OCI-LY1 (cell line): ENCODE measurements at regions not wholly inside any gene's neighbourhood (a gene's known extent, or its start where the extent isn't known, plus 50 kb on each side); places are given as distances from the start of the nearest gene placed in this dataset.

Experiments
- H2AFZ ChIP-seq: fragments of 200-600 bp; sonication (generic), shearing (Covaris generic); 2 replicates; pipeline ENCODE4 v1.6.0; 2014; ENCODE audit warnings: antibody characterized with exemption, mild to moderate bottlenecking, low read length
- H3F3A ChIP-seq: fragments of 200-600 bp; sonication (generic), shearing (Covaris generic); 2 replicates; pipeline ENCODE4 v1.6.0; 2014; ENCODE audit warnings: mild to moderate bottlenecking, antibody characterized with exemption, low read length, moderate library complexity; ENCODE audit not compliant: insufficient read depth
- H3K27ac ChIP-seq: fragments of 200-600 bp; sonication (generic); 2 replicates; pipeline ENCODE4 v1.5.1; 2014; ENCODE audit warnings: low read length, mixed run types, mild to moderate bottlenecking, low read depth; ENCODE audit not compliant: poor library complexity, severe bottlenecking
- H3K27me3 ChIP-seq: fragments of 200-600 bp; sonication (generic); 2 replicates; pipeline ENCODE4 v1.6.0; 2014; ENCODE audit warnings: antibody characterized with exemption, mild to moderate bottlenecking, low read length, moderate library complexity; ENCODE audit not compliant: insufficient read depth
- H3K36me3 ChIP-seq: fragments of 200-600 bp; sonication (generic); 2 replicates; pipeline ENCODE4 v1.6.1; 2014; ENCODE audit warnings: mild to moderate bottlenecking, antibody characterized with exemption, low read length, moderate library complexity, mixed read lengths; ENCODE audit not compliant: insufficient read depth
- H3K4me1 ChIP-seq: fragments of 200-600 bp; sonication (generic); 2 replicates; pipeline ENCODE4 v1.5.1; 2014; ENCODE audit warnings: mild to moderate bottlenecking, low read length, moderate library complexity; ENCODE audit not compliant: insufficient read depth, severe bottlenecking
- H3K4me2 ChIP-seq: fragments of 200-600 bp; sonication (generic), shearing (Covaris generic); 2 replicates; pipeline ENCODE4 v1.6.1; 2014; ENCODE audit warnings: low read length
- H3K4me3 ChIP-seq: fragments of 200-600 bp; sonication (generic); 2 replicates; pipeline ENCODE4 v1.5.1; 2014; ENCODE audit warnings: low read length, low read depth, mild to moderate bottlenecking, mixed read lengths; ENCODE audit not compliant: poor library complexity, severe bottlenecking
- H3K79me2 ChIP-seq: fragments of 200-600 bp; shearing (Covaris generic); 2 replicates; pipeline ENCODE4 v1.6.1; 2016; ENCODE audit warnings: mixed run types, low read length, mixed read lengths; ENCODE audit not compliant: insufficient read depth
- H3K9ac ChIP-seq: fragments of 200-600 bp; sonication (generic), shearing (Covaris generic); 2 replicates; pipeline ENCODE4 v1.6.1; 2014; ENCODE audit warnings: mild to moderate bottlenecking, low read length, mixed read lengths
- H3K9me2 ChIP-seq: fragments of 200-600 bp; sonication (generic), shearing (Covaris generic); 2 replicates; pipeline ENCODE4 v1.6.1; 2014; ENCODE audit warnings: low read depth, mild to moderate bottlenecking, low read length, mixed read lengths
- H3K9me3 ChIP-seq: fragments of 200-600 bp; shearing (Covaris generic); 2 replicates; pipeline ENCODE4 v1.6.1; 2014; ENCODE audit warnings: low read length, mixed read lengths
- H4K20me1 ChIP-seq: fragments of 200-600 bp; sonication (generic), shearing (Covaris generic); 2 replicates; pipeline ENCODE4 v1.6.0; 2016; ENCODE audit warnings: mild to moderate bottlenecking, low read length; ENCODE audit not compliant: insufficient read depth
- CTCF ChIP-seq: fragments of 200-600 bp; sonication (generic), shearing (Covaris generic); IDR thresholded peaks from 2 replicates; pipeline ENCODE4 v1.5.1; 2017; ENCODE audit warnings: mild to moderate bottlenecking, antibody characterized with exemption, low read length, moderate library complexity, mixed read lengths
- EZH2 ChIP-seq: fragments of 200-600 bp; sonication (generic), shearing (Covaris generic); IDR thresholded peaks from 2 replicates; pipeline ENCODE4 v1.8.0; 2017; ENCODE audit warnings: borderline replicate concordance, mixed run types, mild to moderate bottlenecking, antibody characterized with exemption, low read length, moderate library complexity, mixed read lengths

GRCh38 chr10:111261081-111261615, 184.3 kb downstream of the ADRA2A start:
- H3K4me2 ChIP-seq, result no peak overlapping the region
- no peaks in the 10 kb centered on the region for H3K79me2 ChIP-seq
- no peak overlapping the region for H3K4me3 ChIP-seq
- no peaks in the 10 kb centered on the region for H3K9me2 ChIP-seq
- H3K36me3 ChIP-seq, result no peaks in the 10 kb centered on the region
- H3F3A ChIP-seq, result no peaks in the 10 kb centered on the region
- no peak overlapping the region for H3K9ac ChIP-seq
- no peak overlapping the region for H2AFZ ChIP-seq
- H3K27ac ChIP-seq, result no peak overlapping the region
- no peaks in the 10 kb centered on the region for H3K9me3 ChIP-seq
- no peaks in the 10 kb centered on the region for H3K4me1 ChIP-seq
- no peaks in the 10 kb centered on the region for H3K27me3 ChIP-seq
- TF ChIP-seq CTCF (no peak), EZH2 (no peak)
- no peaks in the 10 kb centered on the region for H4K20me1 ChIP-seq

GRCh38 chr10:111265341-111265740, 188.5 kb downstream of the ADRA2A start:
- no peak overlapping the region for H2AFZ ChIP-seq
- H3K36me3 ChIP-seq, result no peaks in the 10 kb centered on the region
- H3K79me2 ChIP-seq, result no peaks in the 10 kb centered on the region
- no peaks in the 10 kb centered on the region for H4K20me1 ChIP-seq
- H3K9ac ChIP-seq, result no peak overlapping the region
- H3K27me3 ChIP-seq, result peaks cover 4% of the 10 kb centered on the region; the same call in 1 of the 2 replicates
- H3K27ac ChIP-seq, result no peak overlapping the region
- no peak overlapping the region for H3K4me3 ChIP-seq
- no peaks in the 10 kb centered on the region for H3F3A ChIP-seq
- TF ChIP-seq CTCF (no peak), EZH2 (no peak)
- no peaks in the 10 kb centered on the region for H3K4me1 ChIP-seq
- H3K4me2 ChIP-seq, result no peak overlapping the region
- no peaks in the 10 kb centered on the region for H3K9me2 ChIP-seq
- no peaks in the 10 kb centered on the region for H3K9me3 ChIP-seq

GRCh38 chr10:111266165-111266564, 189.3 kb downstream of the ADRA2A start:
- TF ChIP-seq EZH2 (no peak), CTCF (no peak)
- Histone ChIP-seq H3K4me2 (no peak overlapping the region), H3K4me1 (no peaks in the 10 kb centered on the region), H3F3A (no peaks in the 10 kb centered on the region), H4K20me1 (no peaks in the 10 kb centered on the region), H3K36me3 (no peaks in the 10 kb centered on the region), H3K27me3 (peaks cover 4% of the 10 kb centered on the region; the same call in 1 of the 2 replicates), H3K9me3 (no peaks in the 10 kb centered on the region), H2AFZ (no peak overlapping the region), H3K9ac (no peak overlapping the region), H3K4me3 (no peak overlapping the region), H3K79me2 (no peaks in the 10 kb centered on the region), H3K27ac (no peak overlapping the region), H3K9me2 (no peaks in the 10 kb centered on the region)
